Activated naive CD4-positive, alpha-beta T cell treated with anti-CD3 and anti-CD28 coated beads, Interleukin-2, amount 50 U/mL, for 24 hours (primary cell): ENCODE measurements at regions not wholly inside any gene's neighbourhood (a gene's known extent, or its start where the extent isn't known, plus 50 kb on each side); places are given as distances from the start of the nearest gene placed in this dataset.
A peak's percentile ranks its signal among the peaks of the same experiment; 100 is the strongest.
"Not testable (repeated sequence)": the region's sequence is repeated elsewhere in the genome, so short reads cannot be mapped to it uniquely, and the experiment has no call there.

Experiments used
- H3K27ac Mint-ChIP-seq: one replicate; pipeline ENCODE4 v1.8.0; 2021; ENCODE audit warnings: mild to moderate bottlenecking, mixed read lengths
- H3K27me3 Mint-ChIP-seq: one replicate; pipeline ENCODE4 v1.8.0; 2021; ENCODE audit warnings: mixed read lengths
- H3K36me3 Mint-ChIP-seq: one replicate; pipeline ENCODE4 v1.8.0; 2021; ENCODE audit warnings: mixed read lengths
- H3K4me1 Mint-ChIP-seq: one replicate; pipeline ENCODE4 v1.8.0; 2021; ENCODE audit warnings: mixed read lengths
- H3K4me3 Mint-ChIP-seq: one replicate; pipeline ENCODE4 v1.8.0; 2021; ENCODE audit warnings: mild to moderate bottlenecking, mixed read lengths
- H3K9me3 Mint-ChIP-seq: one replicate; pipeline ENCODE4 v1.8.0; 2021; ENCODE audit warnings: mixed read lengths

DNA sequence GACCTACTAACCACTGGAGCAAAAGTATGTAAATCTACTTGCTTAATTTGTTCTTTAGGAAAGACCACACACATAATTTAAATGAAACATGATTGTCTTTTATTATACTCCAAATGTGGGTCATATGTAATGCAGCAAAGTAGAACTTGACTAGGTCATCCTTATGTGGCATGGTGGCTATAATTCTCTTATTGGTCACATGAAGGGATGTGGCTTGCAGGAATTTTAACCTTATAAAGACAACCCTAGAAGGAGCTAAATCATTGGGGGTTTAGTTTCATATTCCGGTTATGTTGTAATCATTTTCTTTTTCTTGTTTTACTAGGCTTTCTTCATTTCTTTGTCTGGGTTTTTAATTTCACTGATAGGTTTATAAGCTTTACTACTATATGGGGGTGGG lies 93.9 kb downstream of the SEPTIN7 start:
- Mint-ChIP-seq H3K4me3 (no peak overlapping the region), H3K4me1 (peaks cover 38% of the 10 kb centered on the region), H3K27me3 (no peaks in the 10 kb centered on the region), H3K36me3 (peaks cover 14% of the 10 kb centered on the region), H3K9me3 (no peaks in the 10 kb centered on the region), H3K27ac (peak overlapping the region; percentile 42)

DNA sequence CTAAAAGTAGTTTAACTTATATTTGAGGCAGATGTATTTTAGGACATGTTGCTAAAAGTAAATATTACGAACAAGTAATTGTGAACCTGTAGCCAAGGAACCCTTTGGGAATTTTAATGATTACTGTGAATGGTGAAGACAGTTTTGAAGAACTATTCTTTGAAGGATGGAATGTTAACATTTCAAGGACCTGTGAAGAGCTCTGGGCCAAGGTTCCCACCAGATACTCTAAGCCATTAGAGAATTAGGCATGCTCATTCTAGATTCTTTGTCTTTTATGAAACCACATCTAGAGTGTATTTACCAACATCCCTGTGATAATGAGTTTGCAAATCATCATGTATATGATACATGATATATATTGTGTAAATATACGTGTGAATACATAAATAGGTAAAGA lies 99.8 kb downstream of the SEPTIN7 start:
- peaks cover 7% of the 10 kb centered on the region for H3K4me1 Mint-ChIP-seq
- H3K4me3 Mint-ChIP-seq = no peak overlapping the region
- no peaks in the 10 kb centered on the region for H3K9me3 Mint-ChIP-seq
- H3K27me3 Mint-ChIP-seq = no peaks in the 10 kb centered on the region
- H3K36me3 Mint-ChIP-seq = peaks cover 2% of the 10 kb centered on the region
- peak overlapping the region; percentile 18 for H3K27ac Mint-ChIP-seq

DNA sequence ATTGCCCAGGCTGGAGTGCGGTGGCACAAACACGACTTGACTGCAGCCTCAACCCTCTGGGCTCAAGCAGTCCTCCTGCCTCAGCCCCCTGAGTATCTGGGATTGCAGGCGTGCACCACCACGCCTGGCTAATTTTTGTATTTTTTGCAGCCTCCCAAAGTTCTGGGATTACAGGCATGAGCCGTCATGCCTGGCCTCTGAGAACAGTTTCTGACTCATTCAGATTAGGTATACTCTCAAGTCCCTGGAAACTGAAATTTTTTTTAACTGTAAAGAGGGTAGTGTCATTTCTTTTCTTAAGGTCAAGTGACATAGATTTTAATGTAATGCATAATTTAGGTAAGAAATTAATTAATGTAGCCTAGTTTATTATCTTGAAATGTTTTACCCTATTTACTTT lies 104.7 kb downstream of the SEPTIN7 start:
- Mint-ChIP-seq H3K36me3 (no peaks in the 10 kb centered on the region), H3K27me3 (no peaks in the 10 kb centered on the region), H3K4me3 (no peak overlapping the region), H3K9me3 (no peaks in the 10 kb centered on the region), H3K4me1 (peaks cover 11% of the 10 kb centered on the region), H3K27ac (no peak overlapping the region)

DNA sequence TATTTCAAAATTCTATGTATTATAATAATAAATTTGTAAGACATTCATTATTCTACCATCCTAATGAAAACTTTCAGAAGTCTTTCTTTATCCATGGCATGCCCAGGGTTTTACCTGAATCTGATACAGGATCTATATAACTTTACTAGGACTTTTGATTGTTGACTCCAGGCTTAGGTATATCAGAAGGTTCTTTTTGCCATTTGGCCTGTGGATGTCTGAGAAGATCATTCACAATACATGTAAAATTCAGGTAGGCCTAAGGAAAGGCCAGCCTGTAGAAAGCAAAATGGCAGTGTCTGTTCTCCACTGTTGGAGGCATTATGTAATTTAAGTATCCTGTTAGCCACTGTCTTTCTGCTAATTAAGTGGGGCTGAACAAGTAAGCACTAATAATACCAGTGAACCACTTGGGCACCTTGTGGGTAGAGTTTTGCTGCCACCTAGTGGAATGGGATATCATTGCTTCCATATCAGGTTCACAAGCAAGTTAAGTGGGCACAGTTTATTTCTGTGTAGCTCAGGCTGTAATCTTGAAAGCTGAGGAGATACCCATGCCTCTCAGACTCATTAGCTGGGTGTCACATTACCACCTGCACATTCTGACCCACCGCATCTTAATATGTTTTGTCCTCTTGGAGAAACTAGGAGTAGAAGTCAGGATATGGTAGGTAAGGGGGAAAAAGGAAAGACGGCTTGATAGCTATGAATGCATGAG lies 105.5 kb downstream of the SEPTIN7 start:
- H3K27ac Mint-ChIP-seq = no peak overlapping the region
- no peaks in the 10 kb centered on the region for H3K36me3 Mint-ChIP-seq
- peaks cover 11% of the 10 kb centered on the region for H3K4me1 Mint-ChIP-seq
- H3K27me3 Mint-ChIP-seq = no peaks in the 10 kb centered on the region
- no peak overlapping the region for H3K4me3 Mint-ChIP-seq
- no peaks in the 10 kb centered on the region for H3K9me3 Mint-ChIP-seq

DNA sequence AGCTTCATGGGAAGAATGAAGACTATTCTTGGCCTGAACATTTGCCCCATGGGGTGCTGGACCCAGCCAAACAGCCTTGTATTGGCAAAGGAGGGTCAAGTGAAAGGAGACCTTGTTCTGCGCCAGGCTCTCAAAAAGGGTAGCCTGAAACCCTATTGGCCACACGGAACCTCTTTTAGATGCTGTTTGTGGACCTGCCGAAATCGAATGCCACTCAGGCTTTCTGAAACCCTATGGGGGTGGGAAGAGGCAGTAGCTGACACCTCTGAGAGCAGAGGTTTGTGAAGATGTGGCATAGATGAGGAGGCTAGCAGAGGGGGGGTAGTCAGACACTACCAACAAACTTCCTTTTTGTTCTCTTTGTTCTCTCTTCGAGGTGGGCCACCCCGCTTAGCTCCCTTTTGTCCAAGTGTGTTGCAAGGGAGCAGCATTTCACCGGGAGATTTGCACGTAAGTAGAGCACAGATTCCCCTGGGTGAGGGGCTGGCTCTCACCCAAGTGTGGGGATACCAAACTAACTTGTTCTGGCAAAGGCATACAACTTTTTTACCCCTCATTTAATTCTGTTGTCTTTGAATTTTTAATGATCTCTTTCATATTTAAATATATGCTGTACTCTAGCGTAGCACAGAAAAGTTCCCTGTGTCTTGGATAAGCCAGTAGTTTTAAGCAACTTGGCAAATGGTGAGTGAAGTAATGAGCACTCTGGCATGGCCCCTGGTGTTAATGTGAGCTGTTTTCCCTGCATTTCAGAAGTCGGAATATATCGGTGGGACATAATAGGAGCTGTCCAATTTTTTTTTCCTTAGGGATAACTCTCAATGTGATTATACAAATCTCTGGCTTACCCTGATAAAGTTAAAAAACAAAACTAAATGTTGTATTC lies 107.7 kb downstream of the SEPTIN7 start:
- H3K27me3 Mint-ChIP-seq = no peaks in the 10 kb centered on the region
- H3K27ac Mint-ChIP-seq = no peak overlapping the region
- H3K36me3 Mint-ChIP-seq = peaks cover 4% of the 10 kb centered on the region
- H3K9me3 Mint-ChIP-seq = no peaks in the 10 kb centered on the region
- no peak overlapping the region for H3K4me3 Mint-ChIP-seq
- H3K4me1 Mint-ChIP-seq = peaks cover 11% of the 10 kb centered on the region

DNA sequence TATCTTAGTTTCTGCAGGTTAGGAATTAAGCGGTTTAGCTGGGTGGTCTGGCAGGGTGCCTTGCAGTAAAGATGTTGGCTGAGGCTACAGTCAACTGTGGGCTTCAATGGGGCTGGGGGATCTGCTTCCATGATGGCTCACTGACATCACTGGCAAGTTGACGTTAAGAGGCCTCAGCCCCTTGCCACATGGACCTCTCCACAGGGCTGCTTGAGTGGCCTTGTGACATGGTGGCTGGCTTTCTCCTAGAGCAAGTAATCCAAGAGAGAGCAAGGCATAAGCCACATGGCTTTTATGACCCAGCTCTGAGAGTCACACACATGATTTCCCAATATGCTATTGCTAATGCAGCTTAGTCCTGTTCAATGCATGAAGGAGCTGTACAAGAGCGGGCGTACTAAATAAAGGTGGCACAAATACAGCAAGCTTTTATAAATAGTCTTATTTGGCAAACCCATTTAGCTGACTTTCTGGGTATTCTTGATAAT lies 109.1 kb downstream of the SEPTIN7 start:
- H3K9me3 Mint-ChIP-seq = no peaks in the 10 kb centered on the region
- no peaks in the 10 kb centered on the region for H3K27me3 Mint-ChIP-seq
- no peak overlapping the region for H3K4me3 Mint-ChIP-seq
- H3K4me1 Mint-ChIP-seq = peaks cover 11% of the 10 kb centered on the region
- H3K27ac Mint-ChIP-seq = no peak overlapping the region
- peaks cover 5% of the 10 kb centered on the region for H3K36me3 Mint-ChIP-seq

DNA sequence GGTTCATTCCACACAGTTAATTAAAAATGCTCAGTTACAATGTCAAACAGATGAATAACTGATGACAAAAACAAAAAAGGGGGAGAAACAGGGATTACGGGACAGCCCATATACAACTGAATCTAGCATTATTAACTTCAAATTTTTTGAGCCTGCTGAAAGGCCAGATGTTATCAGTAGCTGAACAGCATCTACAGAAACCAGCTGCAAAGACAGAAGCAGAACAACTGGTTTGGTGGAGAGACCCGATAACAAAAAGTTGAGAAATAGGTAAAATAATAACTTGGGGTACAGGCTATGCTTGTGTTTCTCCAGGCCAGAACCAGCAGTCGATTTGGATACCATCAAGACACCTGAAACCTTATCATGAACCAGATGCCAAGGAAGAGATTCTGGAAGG lies 109.8 kb downstream of the SEPTIN7 start:
- H3K4me1 Mint-ChIP-seq = peaks cover 11% of the 10 kb centered on the region
- H3K36me3 Mint-ChIP-seq, H3K4me3 Mint-ChIP-seq, H3K9me3 Mint-ChIP-seq, H3K27ac Mint-ChIP-seq, H3K27me3 Mint-ChIP-seq: not testable (repeated sequence)

DNA sequence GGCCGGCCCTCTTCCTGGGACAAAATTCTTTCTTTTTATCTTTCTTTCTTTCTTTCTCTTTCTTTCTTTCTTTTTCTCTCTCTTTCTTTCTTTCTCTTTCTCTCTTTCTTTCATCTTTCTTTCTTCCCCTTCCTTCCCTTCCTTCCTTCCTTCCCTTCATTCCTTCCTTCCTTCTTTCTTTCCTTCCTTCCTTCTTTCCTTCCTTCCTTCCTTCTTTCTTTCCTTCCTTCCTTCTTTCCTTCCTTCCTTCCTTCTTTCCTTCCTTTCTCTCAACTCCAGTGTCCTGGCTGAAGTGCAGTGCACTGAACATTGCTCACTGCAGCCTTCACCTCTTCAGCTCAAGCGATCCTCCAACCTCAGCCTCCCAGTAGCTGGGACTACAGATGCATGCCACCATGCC lies 112.5 kb downstream of the SEPTIN7 start:
- not testable (repeated sequence) for H3K27ac Mint-ChIP-seq

DNA sequence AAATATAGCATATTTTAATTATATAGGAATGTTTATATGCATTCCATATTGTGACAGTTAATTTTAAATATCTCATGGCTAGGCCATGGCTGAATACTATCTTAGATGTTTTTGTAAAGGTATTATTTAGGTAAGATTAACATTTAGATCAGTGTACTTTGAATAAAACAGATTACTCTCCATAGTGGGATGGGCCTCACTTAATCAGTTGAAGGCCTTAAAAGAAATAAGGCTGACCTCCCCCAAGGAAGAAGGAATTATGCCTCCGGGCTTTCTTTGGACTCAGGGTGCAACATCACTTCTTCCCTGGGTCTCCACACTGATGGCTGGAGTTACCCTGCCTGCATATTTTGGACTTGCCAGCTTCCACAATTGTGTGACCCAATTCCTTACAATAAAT lies 113.4 kb downstream of the SEPTIN7 start:
- H3K9me3 Mint-ChIP-seq, H3K4me1 Mint-ChIP-seq, H3K36me3 Mint-ChIP-seq, H3K27me3 Mint-ChIP-seq, H3K4me3 Mint-ChIP-seq, H3K27ac Mint-ChIP-seq: not testable (repeated sequence)

More for the DNA sequence above, 112.5 kb downstream of the SEPTIN7 start:
- not testable (repeated sequence) for H3K36me3 Mint-ChIP-seq, H3K4me3 Mint-ChIP-seq, H3K9me3 Mint-ChIP-seq, H3K27me3 Mint-ChIP-seq
- H3K4me1 Mint-ChIP-seq = peaks cover 11% of the 10 kb centered on the region

DNA sequence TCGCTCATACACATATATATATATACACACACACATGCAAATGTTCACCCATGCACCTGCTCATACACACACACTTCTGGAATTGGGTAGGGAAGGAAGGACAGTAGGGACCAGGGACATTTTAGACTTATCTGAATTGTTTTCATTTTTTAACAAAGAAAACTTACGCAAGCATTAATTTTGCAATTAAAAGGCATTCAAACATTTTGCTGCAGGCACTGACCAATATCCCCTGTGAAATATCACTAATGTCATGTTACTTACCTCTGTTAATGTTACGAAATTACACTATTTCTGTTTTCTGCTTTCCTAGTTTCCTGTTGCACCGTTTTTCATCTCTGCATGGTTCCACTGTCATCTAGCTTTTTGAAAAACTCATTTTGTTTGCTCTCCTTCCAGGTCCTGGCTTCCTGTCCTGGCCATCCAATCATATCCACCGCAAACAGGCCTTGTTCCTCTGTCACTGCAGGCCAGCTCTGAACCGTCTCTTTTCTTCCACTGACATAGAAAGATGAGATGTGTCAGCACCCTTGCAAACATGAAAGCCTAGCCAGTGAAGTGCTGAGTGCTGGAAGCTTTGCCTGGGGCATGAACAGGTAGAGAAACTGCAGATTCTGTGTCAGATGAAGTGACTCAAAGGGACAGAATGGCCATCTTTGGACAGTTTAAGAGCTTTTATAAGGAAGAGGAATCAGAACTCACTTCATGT lies 114.5 kb downstream of the SEPTIN7 start:
- not testable (repeated sequence) for H3K36me3 Mint-ChIP-seq, H3K4me1 Mint-ChIP-seq, H3K9me3 Mint-ChIP-seq, H3K27me3 Mint-ChIP-seq, H3K4me3 Mint-ChIP-seq, H3K27ac Mint-ChIP-seq

DNA sequence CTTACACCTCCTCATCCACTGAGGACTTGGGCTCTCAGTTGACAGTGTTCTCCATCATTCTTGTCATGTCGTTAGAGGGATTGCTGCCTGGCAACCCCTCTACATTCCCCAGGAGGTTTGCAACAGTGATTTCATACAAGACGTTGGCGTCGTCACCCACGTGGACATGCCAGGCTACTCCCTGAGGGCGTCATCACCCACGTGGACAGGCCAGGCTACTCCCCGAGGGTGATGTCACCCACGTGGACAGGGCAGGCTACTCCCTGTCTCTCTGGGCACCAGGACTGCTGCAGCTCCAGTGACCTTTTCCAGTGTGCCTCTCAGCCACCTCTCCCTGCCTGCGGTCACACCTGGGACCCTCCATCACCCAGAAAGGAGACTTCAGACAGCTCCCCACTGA lies 117.4 kb downstream of the SEPTIN7 start:
- not testable (repeated sequence) for H3K27ac Mint-ChIP-seq, H3K9me3 Mint-ChIP-seq, H3K27me3 Mint-ChIP-seq, H3K4me1 Mint-ChIP-seq, H3K4me3 Mint-ChIP-seq, H3K36me3 Mint-ChIP-seq

DNA sequence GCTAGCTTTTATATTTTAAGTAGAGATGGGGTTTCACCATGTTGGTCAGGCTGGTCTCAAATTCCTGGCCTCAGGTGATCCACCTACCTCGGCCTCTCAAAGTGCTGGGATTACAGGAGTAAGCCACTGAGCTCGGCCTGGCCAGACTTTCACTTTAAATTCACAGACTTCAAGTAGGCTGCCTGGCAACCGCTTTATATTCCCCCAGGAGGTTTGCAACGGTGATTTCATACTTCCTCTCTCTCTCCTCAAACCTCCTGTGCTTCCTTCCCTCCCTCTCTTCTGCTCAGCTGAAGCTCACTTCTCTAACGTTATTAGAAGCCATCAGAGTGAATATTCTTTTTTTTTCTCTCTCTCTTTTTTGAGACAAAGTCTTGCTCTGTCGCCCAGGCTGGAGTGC lies 118.8 kb downstream of the SEPTIN7 start:
- H3K36me3 Mint-ChIP-seq, H3K9me3 Mint-ChIP-seq, H3K4me3 Mint-ChIP-seq, H3K27me3 Mint-ChIP-seq, H3K27ac Mint-ChIP-seq, H3K4me1 Mint-ChIP-seq: not testable (repeated sequence)

DNA sequence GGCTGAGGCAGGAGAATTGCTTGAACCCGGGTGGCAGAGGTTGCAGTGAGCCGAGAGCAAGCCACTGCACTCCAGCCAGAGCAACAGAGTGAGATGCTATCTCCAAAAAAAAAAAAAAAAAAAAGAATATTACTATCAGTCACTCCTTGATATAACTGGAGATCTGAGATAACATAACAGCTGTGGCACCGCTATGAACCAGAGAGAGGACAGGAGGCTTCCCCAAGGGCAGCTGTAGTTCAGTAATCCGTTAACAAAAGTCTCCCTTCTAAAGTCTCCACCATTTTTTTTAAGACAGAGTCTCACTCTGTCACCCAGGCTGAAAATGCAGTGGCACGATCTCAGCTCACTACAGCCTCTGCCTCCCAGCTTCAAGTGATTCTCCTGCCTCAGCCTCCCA lies 120.5 kb downstream of the SEPTIN7 start:
- H3K4me3 Mint-ChIP-seq, H3K36me3 Mint-ChIP-seq, H3K9me3 Mint-ChIP-seq, H3K27me3 Mint-ChIP-seq, H3K4me1 Mint-ChIP-seq, H3K27ac Mint-ChIP-seq: not testable (repeated sequence)

DNA sequence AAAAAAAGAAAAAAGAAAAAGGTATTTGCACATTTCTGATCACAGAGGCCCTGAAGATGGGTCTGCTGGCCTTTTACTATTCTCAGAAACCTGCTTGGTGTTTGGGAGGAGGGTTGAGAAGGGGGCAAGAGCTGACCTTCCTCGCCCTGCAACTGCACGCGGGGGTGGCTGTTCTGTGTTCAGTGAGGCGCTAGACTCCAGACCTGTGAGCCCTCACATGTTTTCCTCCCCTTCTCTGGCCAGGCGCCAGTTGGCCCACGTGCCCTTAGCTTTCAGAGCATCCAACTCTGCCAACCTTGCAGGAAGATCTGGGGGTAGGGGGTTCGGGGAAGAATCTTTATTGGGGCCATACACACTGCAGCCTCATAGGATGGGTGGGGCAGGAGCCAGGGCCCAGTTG lies 123.8 kb downstream of the SEPTIN7 start:
- H3K4me1 Mint-ChIP-seq, H3K27ac Mint-ChIP-seq: not testable (repeated sequence)

DNA sequence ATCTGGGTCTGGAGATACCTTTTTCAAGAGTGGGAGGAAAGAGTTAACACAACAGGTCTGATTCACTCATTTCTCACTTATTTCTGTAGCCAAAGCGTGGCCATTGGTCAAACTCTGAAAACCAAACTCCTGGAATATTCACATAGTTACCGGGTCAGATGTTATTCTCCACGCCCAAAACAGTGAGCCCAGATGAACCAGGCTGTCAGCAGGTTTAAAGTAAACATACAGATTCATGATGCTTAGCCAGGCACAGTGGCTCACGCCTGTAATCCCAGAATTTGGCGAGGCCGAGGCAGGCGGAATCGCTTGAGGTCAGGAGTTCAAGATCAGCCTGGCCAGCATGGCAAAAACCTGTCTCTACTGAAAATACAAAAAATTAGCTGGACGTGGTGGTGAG lies 126.1 kb downstream of the SEPTIN7 start:
- H3K27ac Mint-ChIP-seq, H3K4me3 Mint-ChIP-seq, H3K36me3 Mint-ChIP-seq, H3K4me1 Mint-ChIP-seq, H3K27me3 Mint-ChIP-seq, H3K9me3 Mint-ChIP-seq: not testable (repeated sequence)

More for the DNA sequence above, 123.8 kb downstream of the SEPTIN7 start:
- H3K9me3 Mint-ChIP-seq, H3K4me3 Mint-ChIP-seq, H3K36me3 Mint-ChIP-seq, H3K27me3 Mint-ChIP-seq: not testable (repeated sequence)

DNA sequence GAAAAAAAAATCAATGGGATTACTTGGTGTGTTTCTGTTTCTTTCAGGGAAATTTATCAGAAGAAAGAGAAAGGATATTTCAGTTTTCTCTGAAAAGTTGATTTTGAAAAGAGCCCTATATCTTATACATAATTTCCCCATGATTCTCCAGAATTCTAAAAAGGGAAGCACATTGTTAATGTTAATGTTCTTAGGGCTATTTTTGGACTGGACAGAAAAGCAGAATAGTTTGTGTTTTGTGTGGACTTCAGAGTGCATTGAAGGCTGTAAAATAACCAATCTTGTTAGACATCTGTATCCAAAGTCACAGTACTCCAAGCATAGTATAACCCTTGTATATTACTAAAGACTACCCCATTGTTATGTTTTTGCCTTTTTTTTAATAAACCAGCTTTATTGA lies 130.3 kb downstream of the SEPTIN7 start:
- not testable (repeated sequence) for H3K4me3 Mint-ChIP-seq, H3K27ac Mint-ChIP-seq, H3K27me3 Mint-ChIP-seq, H3K9me3 Mint-ChIP-seq, H3K36me3 Mint-ChIP-seq, H3K4me1 Mint-ChIP-seq
